ENCODE measurements at regions not wholly inside any gene's neighbourhood (a gene's known extent, or its start where the extent isn't known, plus 50 kb on each side); places are given as distances from the start of the nearest gene placed in this dataset.

- no peak for TF ChIP-seq CTCF (IDR thresholded peaks at IDR 0.05; ENCODE audit: control insufficient read depth, insufficient read depth, low read depth, low read length, missing control alignments)
- H3K4me3 ChIP-seq (ENCODE audit: control insufficient read depth, low read depth, low read length), result no peak overlapping the region
- no peak for DNase-seq (ENCODE audit: low read depth)
Observed at GRCh38 chr18:3388980-3389379, 61.0 kb upstream of the TGIF1 start.

- TF ChIP-seq CTCF (IDR thresholded peaks at IDR 0.05; ENCODE audit: control insufficient read depth, insufficient read depth, low read depth, low read length, missing control alignments), result no peak
- H3K4me3 ChIP-seq (ENCODE audit: control insufficient read depth, low read depth, low read length), result no peak overlapping the region
- DNase-seq (ENCODE audit: low read depth), result no peak
Observed at GRCh38 chr18:3389977-3390376, 60.0 kb upstream of the TGIF1 start.

GRCh38 chr18:3391704-3392466 lies 58.1 kb upstream of the TGIF1 start:
- no peak for TF ChIP-seq CTCF (IDR thresholded peaks at IDR 0.05; ENCODE audit: control insufficient read depth, insufficient read depth, low read depth, low read length, missing control alignments)
- H3K4me3 ChIP-seq (ENCODE audit: control insufficient read depth, low read depth, low read length), result no peak overlapping the region
- no peak for DNase-seq (ENCODE audit: low read depth)

GRCh38 chr18:3392467-3392855 lies 57.5 kb upstream of the TGIF1 start:
- no peak overlapping the region for H3K4me3 ChIP-seq (ENCODE audit: control insufficient read depth, low read depth, low read length)
- TF ChIP-seq CTCF (IDR thresholded peaks at IDR 0.05; ENCODE audit: control insufficient read depth, insufficient read depth, low read depth, low read length, missing control alignments), result no peak
- DNase-seq (ENCODE audit: low read depth), result no peak

- no peak overlapping the region for H3K4me3 ChIP-seq (ENCODE audit: control insufficient read depth, low read depth, low read length)
- DNase-seq (ENCODE audit: low read depth), result no peak
- no peak for TF ChIP-seq CTCF (IDR thresholded peaks at IDR 0.05; ENCODE audit: control insufficient read depth, insufficient read depth, low read depth, low read length, missing control alignments)
Observed at GRCh38 chr18:3394648-3395047, 55.3 kb upstream of the TGIF1 start.

- no peak overlapping the region for H3K4me3 ChIP-seq (ENCODE audit: control insufficient read depth, low read depth, low read length)
- TF ChIP-seq CTCF (IDR thresholded peaks at IDR 0.05; ENCODE audit: control insufficient read depth, insufficient read depth, low read depth, low read length, missing control alignments), result no peak
- no peak for DNase-seq (ENCODE audit: low read depth)
Observed at GRCh38 chr18:3395466-3395865, 54.5 kb upstream of the TGIF1 start.
